Neural cell (in vitro differentiated cells): ENCODE measurements at regions not wholly inside any gene's neighbourhood (a gene's known extent, or its start where the extent isn't known, plus 50 kb on each side); places are given as distances from the start of the nearest gene placed in this dataset.

Source experiments
- H2AFZ ChIP-seq: fragments of 200-600, 300-800 bp; sonication (generic), shearing (Covaris generic); 2 replicates; pipeline ENCODE4 v1.6.0; 2014; ENCODE audit warnings: low read depth, mild to moderate bottlenecking, antibody characterized with exemption, low read length, moderate library complexity
- H3F3A ChIP-seq: fragments of 200-600 bp; shearing (Covaris generic); 2 replicates; pipeline ENCODE4 v1.6.1; 2016; ENCODE audit warnings: mild to moderate bottlenecking, moderate library complexity, mixed read lengths, antibody characterized with exemption, low read length; ENCODE audit not compliant: insufficient read depth, poor library complexity, severe bottlenecking
- H3K27ac ChIP-seq: fragments of 200-600, 300-800 bp; sonication (generic), shearing (Covaris generic); 2 replicates; pipeline ENCODE4 v1.5.1; 2014; ENCODE audit warnings: mild to moderate bottlenecking, low read length, moderate library complexity
- H3K27me3 ChIP-seq: fragments of 300-800, 200-600 bp; sonication (generic), shearing (Covaris generic); 2 replicates; pipeline ENCODE4 v1.6.0; 2014; ENCODE audit warnings: mild to moderate bottlenecking, low read depth, low read length, moderate library complexity; ENCODE audit not compliant: insufficient read depth
- H3K36me3 ChIP-seq: fragments of 300-800, 200-600 bp; sonication (generic), shearing (Covaris generic); 2 replicates; pipeline ENCODE4 v1.5.1; 2014; ENCODE audit warnings: mild to moderate bottlenecking, antibody characterized with exemption, low read length, moderate library complexity; ENCODE audit not compliant: insufficient read depth
- H3K4me2 ChIP-seq: fragments of 300-800, 200-600 bp; sonication (generic), shearing (Covaris generic); 2 replicates; pipeline ENCODE4 v1.6.0; 2014; ENCODE audit warnings: mild to moderate bottlenecking, low read length
- H3K4me3 ChIP-seq: fragments of 300-800, 200-600 bp; sonication (generic), shearing (Covaris generic); 2 replicates; pipeline ENCODE4 v1.5.1; 2014; ENCODE audit warnings: mild to moderate bottlenecking, low read length, moderate library complexity
- H3K79me2 ChIP-seq: fragments of 200-600 bp; shearing (Covaris generic); replicated peaks from 2 replicates; pipeline ENCODE4 v1.6.0; 2014; ENCODE audit warnings: mild to moderate bottlenecking, low read length, moderate library complexity; ENCODE audit not compliant: insufficient read depth
- H3K9ac ChIP-seq: fragments of 300-800, 200-600 bp; sonication (generic), shearing (Covaris generic); 2 replicates; pipeline ENCODE4 v1.6.1; 2016; ENCODE audit warnings: mild to moderate bottlenecking, low read length, mixed read lengths
- H3K9me2 ChIP-seq: fragments of 200-600 bp; shearing (Covaris generic); 2 replicates; pipeline ENCODE4 v1.6.1; 2016; ENCODE audit warnings: mild to moderate bottlenecking, low read length, mixed read lengths; ENCODE audit not compliant: insufficient read depth
- H3K9me3 ChIP-seq: fragments of 200-600, 300-800 bp; sonication (generic), shearing (Covaris generic); 2 replicates; pipeline ENCODE4 v1.6.1; 2016; ENCODE audit warnings: mild to moderate bottlenecking, mixed run types, low read length, moderate library complexity, mixed read lengths
- H4K20me1 ChIP-seq: fragments of 200-600 bp; shearing (Covaris generic); 2 replicates; pipeline ENCODE4 v1.6.1; 2016; ENCODE audit warnings: mild to moderate bottlenecking, mixed run types; ENCODE audit not compliant: insufficient read depth
- EP300 ChIP-seq: fragments of 450-650 bp; conservative IDR thresholded peaks from 2 replicates; pipeline ENCODE4 v1.6.1; 2014; ENCODE audit warnings: antibody characterized with exemption, mild to moderate bottlenecking, moderate library complexity; ENCODE audit not compliant: poor library complexity, severe bottlenecking
- EZH2 ChIP-seq: fragments of 200-600, 300-800 bp; shearing (Covaris generic), sonication (generic); IDR thresholded peaks from 2 replicates; pipeline ENCODE4 v1.6.1; 2014; ENCODE audit warnings: antibody characterized with exemption, low read length, borderline replicate concordance, mild to moderate bottlenecking; ENCODE audit not compliant: insufficient read depth, poor library complexity, severe bottlenecking
- MXI1 ChIP-seq: fragments of 450-650 bp; conservative IDR thresholded peaks from 2 replicates; pipeline ENCODE4 v1.6.1; 2014; ENCODE audit warnings: antibody characterized with exemption, mild to moderate bottlenecking; ENCODE audit not compliant: poor library complexity, severe bottlenecking
- POLR2AphosphoS5 ChIP-seq: IDR thresholded peaks from 2 replicates; pipeline ENCODE4 v1.6.1; 2012
- RAD21 ChIP-seq: fragments of 450-650 bp; conservative IDR thresholded peaks from 2 replicates; pipeline ENCODE4 v1.6.1; 2014; ENCODE audit warnings: antibody characterized with exemption, mild to moderate bottlenecking, moderate library complexity
- SMC3 ChIP-seq: fragments of 450-650 bp; conservative IDR thresholded peaks from 2 replicates; pipeline ENCODE4 v1.6.1; 2014; ENCODE audit warnings: antibody characterized with exemption, mild to moderate bottlenecking, moderate library complexity; ENCODE audit not compliant: poor library complexity
- TAF1 ChIP-seq: IDR thresholded peaks from 2 replicates; pipeline ENCODE4 v1.6.1; 2012; ENCODE audit warnings: low read depth
- TF ChIP-seq, protein P1 (sequence below): fragments of 450-650 bp; IDR thresholded peaks from 2 replicates; pipeline ENCODE4 v1.5.1; 2014; ENCODE audit warnings: antibody characterized with exemption, mild to moderate bottlenecking, moderate library complexity; ENCODE audit not compliant: poor library complexity, severe bottlenecking
- TF ChIP-seq, protein P2 (sequence below): IDR thresholded peaks from 2 replicates; pipeline ENCODE4 v1.6.1; 2012; ENCODE audit warnings: borderline replicate concordance

DNA sequence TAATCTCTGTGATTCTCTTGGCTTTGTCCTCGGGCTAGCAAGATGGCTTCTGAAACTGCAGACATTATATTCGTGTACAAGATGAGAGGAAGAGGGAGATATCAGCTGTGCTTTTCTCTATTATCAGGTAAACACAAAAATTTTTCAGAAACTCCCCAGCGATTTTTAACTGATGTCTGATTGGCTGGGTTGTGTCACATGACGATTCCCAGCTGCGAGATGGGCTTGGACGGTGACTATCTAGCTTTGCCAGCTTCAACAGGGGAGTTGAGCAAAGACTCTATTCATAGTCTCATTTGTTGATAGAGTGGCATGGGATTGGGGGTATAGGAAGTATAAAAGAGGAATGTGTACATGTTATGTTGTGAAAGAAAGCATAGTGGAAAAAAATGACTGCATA is 248.8 kb upstream of the AZI2 start:
- H3K36me3 ChIP-seq: no peaks in the 10 kb centered on the region
- no peaks in the 10 kb centered on the region for H3K9me3 ChIP-seq
- no peak overlapping the region for H3K27ac ChIP-seq
- TF ChIP-seq EP300: no peak
- TF ChIP-seq MXI1: no peak
- TF ChIP-seq TAF1: no peak
- TF ChIP-seq EZH2: no peak
- TF ChIP-seq, protein P1, sequence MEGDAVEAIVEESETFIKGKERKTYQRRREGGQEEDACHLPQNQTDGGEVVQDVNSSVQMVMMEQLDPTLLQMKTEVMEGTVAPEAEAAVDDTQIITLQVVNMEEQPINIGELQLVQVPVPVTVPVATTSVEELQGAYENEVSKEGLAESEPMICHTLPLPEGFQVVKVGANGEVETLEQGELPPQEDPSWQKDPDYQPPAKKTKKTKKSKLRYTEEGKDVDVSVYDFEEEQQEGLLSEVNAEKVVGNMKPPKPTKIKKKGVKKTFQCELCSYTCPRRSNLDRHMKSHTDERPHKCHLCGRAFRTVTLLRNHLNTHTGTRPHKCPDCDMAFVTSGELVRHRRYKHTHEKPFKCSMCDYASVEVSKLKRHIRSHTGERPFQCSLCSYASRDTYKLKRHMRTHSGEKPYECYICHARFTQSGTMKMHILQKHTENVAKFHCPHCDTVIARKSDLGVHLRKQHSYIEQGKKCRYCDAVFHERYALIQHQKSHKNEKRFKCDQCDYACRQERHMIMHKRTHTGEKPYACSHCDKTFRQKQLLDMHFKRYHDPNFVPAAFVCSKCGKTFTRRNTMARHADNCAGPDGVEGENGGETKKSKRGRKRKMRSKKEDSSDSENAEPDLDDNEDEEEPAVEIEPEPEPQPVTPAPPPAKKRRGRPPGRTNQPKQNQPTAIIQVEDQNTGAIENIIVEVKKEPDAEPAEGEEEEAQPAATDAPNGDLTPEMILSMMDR: no peak
- TF ChIP-seq, protein P2, sequence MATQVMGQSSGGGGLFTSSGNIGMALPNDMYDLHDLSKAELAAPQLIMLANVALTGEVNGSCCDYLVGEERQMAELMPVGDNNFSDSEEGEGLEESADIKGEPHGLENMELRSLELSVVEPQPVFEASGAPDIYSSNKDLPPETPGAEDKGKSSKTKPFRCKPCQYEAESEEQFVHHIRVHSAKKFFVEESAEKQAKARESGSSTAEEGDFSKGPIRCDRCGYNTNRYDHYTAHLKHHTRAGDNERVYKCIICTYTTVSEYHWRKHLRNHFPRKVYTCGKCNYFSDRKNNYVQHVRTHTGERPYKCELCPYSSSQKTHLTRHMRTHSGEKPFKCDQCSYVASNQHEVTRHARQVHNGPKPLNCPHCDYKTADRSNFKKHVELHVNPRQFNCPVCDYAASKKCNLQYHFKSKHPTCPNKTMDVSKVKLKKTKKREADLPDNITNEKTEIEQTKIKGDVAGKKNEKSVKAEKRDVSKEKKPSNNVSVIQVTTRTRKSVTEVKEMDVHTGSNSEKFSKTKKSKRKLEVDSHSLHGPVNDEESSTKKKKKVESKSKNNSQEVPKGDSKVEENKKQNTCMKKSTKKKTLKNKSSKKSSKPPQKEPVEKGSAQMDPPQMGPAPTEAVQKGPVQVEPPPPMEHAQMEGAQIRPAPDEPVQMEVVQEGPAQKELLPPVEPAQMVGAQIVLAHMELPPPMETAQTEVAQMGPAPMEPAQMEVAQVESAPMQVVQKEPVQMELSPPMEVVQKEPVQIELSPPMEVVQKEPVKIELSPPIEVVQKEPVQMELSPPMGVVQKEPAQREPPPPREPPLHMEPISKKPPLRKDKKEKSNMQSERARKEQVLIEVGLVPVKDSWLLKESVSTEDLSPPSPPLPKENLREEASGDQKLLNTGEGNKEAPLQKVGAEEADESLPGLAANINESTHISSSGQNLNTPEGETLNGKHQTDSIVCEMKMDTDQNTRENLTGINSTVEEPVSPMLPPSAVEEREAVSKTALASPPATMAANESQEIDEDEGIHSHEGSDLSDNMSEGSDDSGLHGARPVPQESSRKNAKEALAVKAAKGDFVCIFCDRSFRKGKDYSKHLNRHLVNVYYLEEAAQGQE: no peak
- no peak for TF ChIP-seq RAD21
- TF ChIP-seq POLR2AphosphoS5: no peak
- no peak for TF ChIP-seq SMC3
- no peaks in the 10 kb centered on the region for H3K27me3 ChIP-seq
- no peaks in the 10 kb centered on the region for H3K9me2 ChIP-seq
- H3K4me3 ChIP-seq: no peak overlapping the region
- no peaks in the 10 kb centered on the region for H3K79me2 ChIP-seq
- no peaks in the 10 kb centered on the region for H3F3A ChIP-seq
- no peaks in the 10 kb centered on the region for H4K20me1 ChIP-seq
- no peak overlapping the region for H3K4me2 ChIP-seq
- no peak overlapping the region for H2AFZ ChIP-seq
- H3K9ac ChIP-seq: no peak overlapping the region

DNA sequence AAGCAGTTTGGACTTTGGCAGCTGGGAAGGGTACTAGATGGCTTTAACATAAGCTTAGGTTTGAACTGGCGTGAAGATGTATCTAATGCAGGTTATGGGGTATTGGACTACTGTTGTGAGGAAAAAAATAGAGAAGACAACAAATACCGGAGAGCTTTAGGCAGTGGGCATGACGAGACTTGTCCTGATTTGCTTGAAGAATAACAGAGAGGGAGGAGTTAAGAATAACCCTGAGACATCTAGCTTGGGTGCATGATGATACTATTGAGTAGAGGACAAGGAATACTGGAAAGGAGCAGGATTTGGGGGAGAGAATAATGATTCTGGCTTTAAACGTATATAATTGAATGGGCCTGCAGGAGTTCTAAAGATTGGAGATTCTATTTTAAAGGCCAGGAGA is 249.5 kb upstream of the AZI2 start:
- no peaks in the 10 kb centered on the region for H3K9me2 ChIP-seq
- H2AFZ ChIP-seq: no peak overlapping the region
- no peaks in the 10 kb centered on the region for H4K20me1 ChIP-seq
- no peaks in the 10 kb centered on the region for H3K9me3 ChIP-seq
- no peak overlapping the region for H3K27ac ChIP-seq
- H3K36me3 ChIP-seq: no peaks in the 10 kb centered on the region
- H3K9ac ChIP-seq: no peak overlapping the region
- H3K27me3 ChIP-seq: no peaks in the 10 kb centered on the region
- no peaks in the 10 kb centered on the region for H3K79me2 ChIP-seq
- TF ChIP-seq POLR2AphosphoS5: no peak
- no peak for TF ChIP-seq TAF1
- TF ChIP-seq, protein P1: no peak
- TF ChIP-seq, protein P2: no peak
- no peak for TF ChIP-seq RAD21
- TF ChIP-seq EP300: no peak
- TF ChIP-seq EZH2: no peak
- no peak for TF ChIP-seq SMC3
- TF ChIP-seq MXI1: no peak
- H3K4me3 ChIP-seq: no peak overlapping the region
- no peak overlapping the region for H3K4me2 ChIP-seq
- no peaks in the 10 kb centered on the region for H3F3A ChIP-seq
